MM.1S (cell line): ENCODE measurements at regions not wholly inside any gene's neighbourhood (a gene's known extent, or its start where the extent isn't known, plus 50 kb on each side); places are given as distances from the start of the nearest gene placed in this dataset.

ENCODE experiments used
- DNase-seq: peaks from one replicate; pipeline ENCODE4 v3.0.0-alpha.2; 2015
- H2AFZ ChIP-seq: fragments of 300-600 bp; sonication (generic); 2 replicates; pipeline ENCODE4 v1.6.0; 2016; ENCODE audit warnings: antibody characterized with exemption, low read length
- H3F3A ChIP-seq: fragments of 300-600 bp; sonication (generic); 2 replicates; pipeline ENCODE4 v1.6.1; 2016; ENCODE audit warnings: mild to moderate bottlenecking, antibody characterized with exemption, low read length, moderate library complexity, mixed read lengths; ENCODE audit not compliant: insufficient read depth
- H3K27ac ChIP-seq: fragments of 300-600 bp; sonication (generic); 2 replicates; pipeline ENCODE4 v1.5.1; 2016; ENCODE audit warnings: mild to moderate bottlenecking, low read length
- H3K27me3 ChIP-seq: fragments of 300-600 bp; sonication (generic); replicated peaks from 2 replicates; pipeline ENCODE4 v1.6.0; 2016; ENCODE audit warnings: low read length; ENCODE audit not compliant: insufficient read depth
- H3K36me3 ChIP-seq: fragments of 300-600 bp; sonication (generic); replicated peaks from 2 replicates; pipeline ENCODE4 v1.6.1; 2016; ENCODE audit warnings: mild to moderate bottlenecking, low read length, mixed read lengths; ENCODE audit not compliant: insufficient read depth
- H3K4me1 ChIP-seq: fragments of 300-600 bp; sonication (generic); 2 replicates; pipeline ENCODE4 v1.6.1; 2016; ENCODE audit warnings: low read length, mixed read lengths
- H3K4me2 ChIP-seq: fragments of 300-600 bp; sonication (generic); 2 replicates; pipeline ENCODE4 v1.6.0; 2016; ENCODE audit warnings: low read depth, low read length
- H3K4me3 ChIP-seq: fragments of 300-600 bp; sonication (generic); 2 replicates; pipeline ENCODE4 v1.5.1; 2016; ENCODE audit warnings: low read length, mixed read lengths
- H3K79me2 ChIP-seq: fragments of 300-600 bp; sonication (generic); 2 replicates; pipeline ENCODE4 v1.6.1; 2016; ENCODE audit warnings: mixed run types, low read length, mixed read lengths
- H3K9ac ChIP-seq: fragments of 300-600 bp; sonication (generic); 2 replicates; pipeline ENCODE4 v1.6.1; 2016; ENCODE audit warnings: low read length, mixed read lengths
- H3K9me2 ChIP-seq: fragments of 300-600 bp; sonication (generic); replicated peaks from 2 replicates; pipeline ENCODE4 v1.6.1; 2016; ENCODE audit warnings: mild to moderate bottlenecking, low read length, mixed read lengths; ENCODE audit not compliant: insufficient read depth
- H3K9me3 ChIP-seq: fragments of 300-600 bp; sonication (generic); replicated peaks from 2 replicates; pipeline ENCODE4 v1.6.1; 2016; ENCODE audit warnings: mild to moderate bottlenecking, low read length, mixed read lengths; ENCODE audit not compliant: insufficient read depth
- H4K20me1 ChIP-seq: fragments of 300-600 bp; sonication (generic); 2 replicates; pipeline ENCODE4 v1.6.1; 2016; ENCODE audit warnings: mild to moderate bottlenecking, low read length, moderate library complexity, mixed read lengths; ENCODE audit not compliant: insufficient read depth
- EZH2 ChIP-seq: fragments of 300-600 bp; sonication (generic); optimal IDR thresholded peaks from 2 replicates; pipeline ENCODE3; 2017; ENCODE audit warnings: low read depth, mild to moderate bottlenecking, antibody characterized with exemption, low read length, mixed read lengths
- EZH2phosphoT487 ChIP-seq: fragments of 300-600 bp; sonication (generic); IDR thresholded peaks from 2 replicates; pipeline ENCODE4 v1.6.1; 2018; ENCODE audit warnings: antibody characterized with exemption, low read length
- TF ChIP-seq, protein P1 (sequence below): fragments of 300-600 bp; sonication (generic); IDR thresholded peaks from 2 replicates; pipeline ENCODE4 v1.5.1; 2016; ENCODE audit warnings: antibody characterized with exemption, low read length, mixed read lengths

DNA sequence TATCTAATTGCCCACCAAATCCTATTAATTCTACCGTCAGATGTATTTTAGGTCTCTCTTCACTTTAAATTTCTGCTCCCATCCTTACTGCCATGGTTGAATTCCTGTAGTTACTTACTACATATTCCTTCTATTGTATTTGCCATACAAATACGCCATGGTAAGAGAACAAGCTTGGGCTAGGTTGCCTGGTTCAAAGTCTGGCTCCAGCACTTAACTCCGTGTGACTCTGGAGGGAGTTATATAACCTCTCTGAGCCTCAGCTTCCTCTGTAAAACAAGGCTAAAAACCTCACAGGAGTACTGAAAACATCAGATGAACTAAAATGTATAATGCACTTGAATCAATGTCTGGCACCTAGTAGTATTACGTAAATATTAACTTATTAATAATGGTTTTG is 260.3 kb upstream of the RPS6KA3 start:
- TF ChIP-seq, protein P1, sequence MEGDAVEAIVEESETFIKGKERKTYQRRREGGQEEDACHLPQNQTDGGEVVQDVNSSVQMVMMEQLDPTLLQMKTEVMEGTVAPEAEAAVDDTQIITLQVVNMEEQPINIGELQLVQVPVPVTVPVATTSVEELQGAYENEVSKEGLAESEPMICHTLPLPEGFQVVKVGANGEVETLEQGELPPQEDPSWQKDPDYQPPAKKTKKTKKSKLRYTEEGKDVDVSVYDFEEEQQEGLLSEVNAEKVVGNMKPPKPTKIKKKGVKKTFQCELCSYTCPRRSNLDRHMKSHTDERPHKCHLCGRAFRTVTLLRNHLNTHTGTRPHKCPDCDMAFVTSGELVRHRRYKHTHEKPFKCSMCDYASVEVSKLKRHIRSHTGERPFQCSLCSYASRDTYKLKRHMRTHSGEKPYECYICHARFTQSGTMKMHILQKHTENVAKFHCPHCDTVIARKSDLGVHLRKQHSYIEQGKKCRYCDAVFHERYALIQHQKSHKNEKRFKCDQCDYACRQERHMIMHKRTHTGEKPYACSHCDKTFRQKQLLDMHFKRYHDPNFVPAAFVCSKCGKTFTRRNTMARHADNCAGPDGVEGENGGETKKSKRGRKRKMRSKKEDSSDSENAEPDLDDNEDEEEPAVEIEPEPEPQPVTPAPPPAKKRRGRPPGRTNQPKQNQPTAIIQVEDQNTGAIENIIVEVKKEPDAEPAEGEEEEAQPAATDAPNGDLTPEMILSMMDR = no peak
- no peak for TF ChIP-seq EZH2
- no peak for TF ChIP-seq EZH2phosphoT487
- peaks cover 23% of the 10 kb centered on the region for H3K4me1 ChIP-seq
- 0 out of 2 replicates have a peak, but pooled peaks cover 3% of the 10 kb centered on the region for H3F3A ChIP-seq
- DNase-seq = no peak
- no peaks in the 10 kb centered on the region for H4K20me1 ChIP-seq
- no peaks in the 10 kb centered on the region for H3K9me2 ChIP-seq
- no peak overlapping the region for H3K27ac ChIP-seq
- H3K4me3 ChIP-seq = no peak overlapping the region
- no peak overlapping the region for H3K4me2 ChIP-seq
- H3K9ac ChIP-seq = no peak overlapping the region
- no peak overlapping the region for H2AFZ ChIP-seq
- H3K27me3 ChIP-seq = no peaks in the 10 kb centered on the region
- no peaks in the 10 kb centered on the region for H3K36me3 ChIP-seq
- no peaks in the 10 kb centered on the region for H3K79me2 ChIP-seq
- H3K9me3 ChIP-seq = no peaks in the 10 kb centered on the region

DNA sequence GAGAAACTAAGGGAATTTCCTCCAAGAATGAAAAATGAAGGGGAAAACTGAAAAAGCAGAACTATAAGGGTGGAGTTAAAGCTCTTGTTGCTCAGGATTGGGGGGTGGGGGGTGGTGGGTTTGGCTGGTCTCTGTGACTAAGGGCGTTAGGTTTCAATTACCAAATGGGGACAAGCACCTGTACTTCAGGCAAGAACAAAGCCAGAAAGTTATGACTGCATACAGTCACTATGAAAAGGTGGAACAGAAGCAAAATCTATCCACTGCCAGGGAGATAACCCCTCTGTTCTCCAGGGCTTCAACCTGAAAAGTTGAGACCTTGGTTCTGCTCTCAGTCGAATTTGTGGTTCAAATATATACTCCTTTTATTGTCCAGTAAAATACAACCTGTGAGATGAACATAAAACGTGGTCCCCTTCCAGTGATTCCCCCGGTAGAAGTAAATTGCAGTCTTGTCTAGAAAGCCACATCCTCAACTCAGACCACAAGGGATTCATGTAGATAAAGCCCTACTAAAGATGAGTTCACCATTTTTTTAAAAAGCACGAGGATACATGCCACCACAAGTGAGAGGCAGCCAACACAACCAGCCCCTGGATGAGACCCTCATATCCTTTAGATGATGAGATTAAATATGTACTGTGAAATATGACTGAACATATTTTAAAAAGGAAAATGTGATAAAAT is 257.1 kb upstream of the RPS6KA3 start:
- H3K4me1 ChIP-seq = peaks cover 23% of the 10 kb centered on the region
- no peak overlapping the region for H3K4me3 ChIP-seq
- H3K27ac ChIP-seq = peak overlapping the region; percentile 53; the same call in 1 of the 2 replicates
- no peaks in the 10 kb centered on the region for H3K36me3 ChIP-seq
- H3K9ac ChIP-seq = no peak overlapping the region
- no peaks in the 10 kb centered on the region for H3K27me3 ChIP-seq
- no peak overlapping the region for H2AFZ ChIP-seq
- H3K4me2 ChIP-seq = peak overlapping the region; percentile 34; the same call in 1 of the 2 replicates
- H4K20me1 ChIP-seq = no peaks in the 10 kb centered on the region
- no peaks in the 10 kb centered on the region for H3K9me2 ChIP-seq
- H3K9me3 ChIP-seq = no peaks in the 10 kb centered on the region
- H3K79me2 ChIP-seq = no peaks in the 10 kb centered on the region
- TF ChIP-seq, protein P1 = no peak
- no peak for TF ChIP-seq EZH2phosphoT487
- no peak for TF ChIP-seq EZH2
- DNase-seq = peak; percentile 36
- H3F3A ChIP-seq = 0 out of 2 replicates have a peak, but pooled peaks cover 3% of the 10 kb centered on the region

DNA sequence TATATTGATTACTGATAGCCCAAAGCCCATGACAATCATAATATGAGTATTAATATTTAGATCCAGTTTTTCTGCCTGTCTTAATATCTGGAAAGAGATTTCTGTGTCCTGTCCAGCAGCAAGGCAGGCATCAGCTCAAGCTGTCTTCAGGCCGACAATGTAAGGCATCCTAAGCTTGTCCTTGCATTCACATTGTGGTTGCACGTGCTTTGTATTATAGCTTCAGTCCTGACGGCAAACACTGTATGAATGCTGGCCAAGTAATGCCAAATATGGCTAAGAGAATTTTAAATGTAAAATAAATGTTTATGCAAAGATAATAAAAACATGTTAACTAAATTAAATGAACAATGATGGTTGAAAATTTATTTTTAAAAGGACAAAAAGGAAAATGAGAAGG is 255.7 kb upstream of the RPS6KA3 start:
- Histone ChIP-seq H3K27me3 (no peaks in the 10 kb centered on the region), H3K36me3 (no peaks in the 10 kb centered on the region), H3K4me2 (no peak overlapping the region), H4K20me1 (no peaks in the 10 kb centered on the region), H2AFZ (no peak overlapping the region), H3K79me2 (no peaks in the 10 kb centered on the region), H3F3A (0 out of 2 replicates have a peak, but pooled peaks cover 3% of the 10 kb centered on the region), H3K9me2 (no peaks in the 10 kb centered on the region), H3K4me1 (peaks cover 19% of the 10 kb centered on the region), H3K4me3 (no peak overlapping the region), H3K9me3 (no peaks in the 10 kb centered on the region), H3K27ac (no peak overlapping the region), H3K9ac (no peak overlapping the region)
- DNase-seq = no peak
- TF ChIP-seq EZH2phosphoT487 (no peak), EZH2 (no peak)
- TF ChIP-seq, protein P1 = no peak
